ENCODE measurements at regions not wholly inside any gene's neighbourhood (a gene's known extent, or its start where the extent isn't known, plus 50 kb on each side); places are given as distances from the start of the nearest gene placed in this dataset.
"Not testable (repeated sequence)": the region's sequence is repeated elsewhere in the genome, so short reads cannot be mapped to it uniquely, and the experiment has no call there.

DNA sequence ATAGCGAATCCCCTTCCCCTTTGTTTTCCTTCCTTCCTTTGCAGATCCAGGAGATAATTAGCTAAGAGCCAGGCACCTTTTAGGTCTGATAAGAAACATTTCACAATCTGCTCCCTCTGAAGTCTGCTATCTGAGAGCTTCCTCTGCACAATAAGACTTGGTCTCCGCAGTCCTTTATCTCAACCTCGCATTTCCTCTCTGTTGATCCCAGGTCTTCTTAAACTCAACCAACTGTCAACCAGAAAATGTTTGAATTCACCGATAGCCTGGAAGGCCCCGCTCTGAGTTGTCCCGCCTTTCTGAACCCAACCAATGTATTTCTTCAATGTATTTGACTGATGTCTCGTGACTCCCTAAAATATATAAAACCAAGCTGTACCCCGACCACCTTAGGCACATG lies 78.4 kb upstream of the CTDP1 start:
- no peak overlapping the region for H3K9ac ChIP-seq (ENCODE audit: low read depth in 2 of 2, low read length in 2 of 2)
- no peak for DNase-seq
- TF ChIP-seq, protein P1, sequence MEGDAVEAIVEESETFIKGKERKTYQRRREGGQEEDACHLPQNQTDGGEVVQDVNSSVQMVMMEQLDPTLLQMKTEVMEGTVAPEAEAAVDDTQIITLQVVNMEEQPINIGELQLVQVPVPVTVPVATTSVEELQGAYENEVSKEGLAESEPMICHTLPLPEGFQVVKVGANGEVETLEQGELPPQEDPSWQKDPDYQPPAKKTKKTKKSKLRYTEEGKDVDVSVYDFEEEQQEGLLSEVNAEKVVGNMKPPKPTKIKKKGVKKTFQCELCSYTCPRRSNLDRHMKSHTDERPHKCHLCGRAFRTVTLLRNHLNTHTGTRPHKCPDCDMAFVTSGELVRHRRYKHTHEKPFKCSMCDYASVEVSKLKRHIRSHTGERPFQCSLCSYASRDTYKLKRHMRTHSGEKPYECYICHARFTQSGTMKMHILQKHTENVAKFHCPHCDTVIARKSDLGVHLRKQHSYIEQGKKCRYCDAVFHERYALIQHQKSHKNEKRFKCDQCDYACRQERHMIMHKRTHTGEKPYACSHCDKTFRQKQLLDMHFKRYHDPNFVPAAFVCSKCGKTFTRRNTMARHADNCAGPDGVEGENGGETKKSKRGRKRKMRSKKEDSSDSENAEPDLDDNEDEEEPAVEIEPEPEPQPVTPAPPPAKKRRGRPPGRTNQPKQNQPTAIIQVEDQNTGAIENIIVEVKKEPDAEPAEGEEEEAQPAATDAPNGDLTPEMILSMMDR (IDR thresholded peaks at IDR 0.05): no peak
- no peaks in the 10 kb centered on the region for H3K36me3 ChIP-seq
- no peaks in the 10 kb centered on the region for H3K27me3 ChIP-seq
- H3K4me3 ChIP-seq: no peak overlapping the region
- no peaks in the 10 kb centered on the region for H3K9me3 ChIP-seq
- intact Hi-C loops (cut with DNase I): no loop called here
- no peaks in the 10 kb centered on the region for H3K4me1 ChIP-seq
- no peak overlapping the region for H3K27ac ChIP-seq

DNA sequence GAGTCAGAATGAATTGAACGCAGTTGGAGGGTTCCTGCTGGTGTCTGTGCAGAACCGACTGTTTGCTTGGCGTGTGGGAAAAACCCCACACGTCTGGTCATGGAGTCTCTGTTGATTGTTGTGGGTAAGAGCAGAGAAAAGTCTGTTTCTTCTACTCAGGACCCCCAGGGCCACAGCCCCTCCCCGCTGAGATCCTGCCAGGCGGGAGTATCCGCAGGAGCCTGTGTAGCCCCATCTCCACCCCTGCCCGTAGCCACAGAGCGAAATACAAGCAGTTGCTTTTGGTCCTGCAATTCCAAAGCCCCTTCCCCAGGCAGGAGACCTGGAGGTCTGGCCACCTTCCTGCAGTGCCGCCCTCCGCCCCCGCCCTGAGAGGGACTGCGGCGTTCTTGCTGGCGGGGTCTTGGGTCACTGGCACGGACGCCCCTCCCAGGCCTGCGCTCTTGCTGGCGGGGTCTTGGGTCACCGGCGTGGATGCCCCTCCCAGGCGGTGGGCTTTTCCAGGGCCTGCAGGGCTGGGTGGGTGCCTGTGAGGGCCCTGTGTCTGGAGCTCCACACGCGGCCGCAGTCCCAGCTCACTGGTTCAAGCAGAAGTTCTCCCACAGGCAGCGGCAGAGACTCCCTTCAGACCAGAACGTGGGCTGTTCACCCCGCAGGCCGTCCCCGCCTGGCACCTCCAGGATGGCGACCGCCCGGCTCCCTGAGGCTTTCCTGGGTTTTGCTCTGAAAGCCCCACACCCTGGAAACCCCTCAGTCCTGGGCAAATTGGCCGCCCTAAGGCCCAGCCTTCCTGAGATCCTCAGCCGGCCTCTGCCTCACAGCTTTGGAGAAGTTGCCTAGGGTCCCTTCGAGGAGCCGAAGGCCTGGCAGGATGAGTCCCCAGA lies 76.0 kb upstream of the CTDP1 start:
- Histone ChIP-seq H3K4me1 (no peaks in the 10 kb centered on the region), H3K27ac (no peak overlapping the region), H3K36me3 (no peaks in the 10 kb centered on the region), H3K9ac (ENCODE audit: low read depth in 2 of 2, low read length in 2 of 2) (no peak overlapping the region), H3K4me3 (no peak overlapping the region), H3K27me3 (no peaks in the 10 kb centered on the region), H3K9me3 (no peaks in the 10 kb centered on the region)
- intact Hi-C loops (cut with DNase I): no loop called here
- TF ChIP-seq, protein P1 (IDR thresholded peaks at IDR 0.05): no peak
- DNase-seq: no peak

DNA sequence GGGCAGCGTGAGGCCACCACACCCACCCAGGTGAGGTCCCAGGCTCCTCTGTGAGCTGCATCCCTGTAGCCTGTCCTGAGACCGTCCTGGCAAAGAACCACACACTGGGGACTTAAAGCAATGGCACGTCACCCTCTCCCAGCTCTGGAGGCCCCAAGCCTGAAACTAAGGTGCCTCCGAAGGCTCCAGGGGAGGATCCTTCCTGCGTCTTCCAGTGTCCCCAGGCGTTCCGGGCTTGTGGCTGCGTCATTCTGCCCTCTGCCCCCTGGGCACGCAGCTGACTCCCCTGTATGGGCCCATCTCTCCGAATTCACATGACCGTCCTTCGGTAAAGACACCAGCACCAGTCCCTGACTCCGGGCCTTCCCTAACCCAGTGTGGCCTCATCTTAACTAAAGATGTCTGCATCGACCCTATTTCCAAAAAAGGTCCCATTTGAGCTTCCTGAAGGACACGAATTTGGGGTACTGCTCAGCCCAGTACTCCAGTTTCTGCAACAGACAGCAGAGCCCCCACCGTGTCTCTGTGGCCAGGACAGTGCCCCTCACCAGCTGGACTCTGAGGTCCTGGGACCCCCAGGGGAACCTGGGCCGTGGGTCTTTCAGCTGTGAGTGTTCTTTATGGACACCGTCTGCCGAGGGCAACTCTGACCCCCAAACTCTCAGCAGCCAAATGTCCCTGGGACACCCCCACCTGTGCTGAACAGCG lies 75.2 kb upstream of the CTDP1 start:
- DNase-seq: no peak

DNA sequence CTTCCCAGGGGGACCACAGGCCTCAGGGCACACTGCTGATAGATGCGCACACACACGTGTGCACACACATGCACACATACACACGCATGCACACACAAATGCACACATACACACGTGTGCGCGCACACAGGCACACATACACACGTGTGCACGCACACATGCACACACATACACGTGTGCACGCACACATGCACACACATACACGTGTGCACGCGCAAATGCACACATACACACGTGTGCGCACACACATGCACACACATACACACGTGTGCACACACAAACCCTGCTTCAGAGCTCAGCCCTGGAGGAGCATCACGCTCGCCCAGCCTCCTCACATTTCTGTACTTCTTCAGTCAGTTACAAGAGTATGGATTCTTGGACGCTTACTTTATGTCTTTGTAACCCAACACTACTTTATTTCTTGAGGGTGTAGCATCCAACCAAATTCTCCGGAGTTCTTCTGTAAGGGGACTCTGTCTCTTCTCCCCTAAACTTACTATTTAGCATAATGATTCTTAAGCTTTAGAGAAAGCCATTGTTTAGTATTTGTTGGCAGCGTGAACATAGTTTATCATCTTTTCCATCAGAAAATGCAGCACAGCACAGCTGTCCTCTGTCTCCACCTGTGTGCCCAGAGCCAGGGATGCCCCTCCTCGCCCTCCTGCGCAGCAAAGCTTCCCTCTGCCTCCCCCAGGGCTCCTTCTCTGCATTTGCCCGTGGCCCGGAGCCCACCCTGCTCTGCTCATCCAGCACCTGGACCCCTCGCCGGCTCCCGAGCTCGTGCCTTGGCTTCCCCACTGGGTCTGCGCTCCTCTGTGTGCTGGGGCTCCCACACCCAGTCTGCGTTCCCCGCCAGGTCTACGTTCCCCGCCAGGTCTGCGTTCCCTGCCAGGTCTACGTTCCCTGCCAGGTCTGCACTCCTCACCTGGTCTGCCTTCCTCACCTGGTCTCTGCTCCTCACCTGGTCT lies 74.4 kb upstream of the CTDP1 start:
- Histone ChIP-seq H3K9me3 (no peaks in the 10 kb centered on the region), H3K4me3 (no peak overlapping the region), H3K27ac (no peak overlapping the region), H3K4me1 (no peaks in the 10 kb centered on the region), H3K36me3 (no peaks in the 10 kb centered on the region), H3K27me3 (no peaks in the 10 kb centered on the region), H3K9ac (ENCODE audit: low read depth in 2 of 2, low read length in 2 of 2) (no peak overlapping the region)
- DNase-seq: no peak
- TF ChIP-seq, protein P1 (IDR thresholded peaks at IDR 0.05): no peak
- intact Hi-C loops (cut with DNase I): no loop called here

More for the DNA sequence above, 75.2 kb upstream of the CTDP1 start:
- Histone ChIP-seq H3K27ac (no peak overlapping the region), H3K9ac (ENCODE audit: low read depth in 2 of 2, low read length in 2 of 2) (no peak overlapping the region), H3K9me3 (no peaks in the 10 kb centered on the region), H3K36me3 (no peaks in the 10 kb centered on the region), H3K4me1 (no peaks in the 10 kb centered on the region), H3K4me3 (no peak overlapping the region), H3K27me3 (no peaks in the 10 kb centered on the region)
- intact Hi-C loops (cut with DNase I): no loop called here
- TF ChIP-seq, protein P1 (IDR thresholded peaks at IDR 0.05): no peak

DNA sequence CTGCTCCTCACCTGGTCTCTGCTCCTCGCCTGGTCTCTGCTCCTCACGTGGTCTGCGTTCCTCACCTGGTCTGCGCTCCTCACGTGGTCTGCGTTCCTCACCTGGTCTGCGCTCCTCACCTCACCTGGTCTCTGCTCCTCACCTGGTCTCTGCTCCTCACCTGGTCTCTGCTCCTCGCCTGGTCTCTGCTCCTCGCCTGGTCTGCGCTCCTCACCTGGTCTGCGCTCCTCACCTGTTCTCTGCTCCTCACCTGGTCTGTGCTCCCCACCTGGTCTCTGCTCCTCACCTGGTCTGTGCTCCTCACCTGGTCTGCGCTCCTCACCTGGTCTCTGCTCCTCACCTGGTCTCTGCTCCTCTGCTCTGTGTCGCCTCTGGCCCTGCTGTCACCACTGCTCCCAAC lies 73.5 kb upstream of the CTDP1 start:
- H3K4me1 ChIP-seq; H3K36me3 ChIP-seq; H3K27me3 ChIP-seq; intact Hi-C loops (cut with DNase I); H3K27ac ChIP-seq; H3K9me3 ChIP-seq; DNase-seq; H3K9ac ChIP-seq (ENCODE audit: low read depth in 2 of 2, low read length in 2 of 2); H3K4me3 ChIP-seq: not testable (repeated sequence)

All from colonic mucosa (tissue), 4 donors.